DMS 273 treated with DMSO at 0.1 percent for 48 hours (cell line): ENCODE measurements at regions not wholly inside any gene's neighbourhood (a gene's known extent, or its start where the extent isn't known, plus 50 kb on each side); places are given as distances from the start of the nearest gene placed in this dataset.

Experiments used
- DNase-seq: peaks from one replicate; lab custom pipeline; 2025; lab: John Stamatoyannopoulos, UW

GRCh38 chr1:164296172-164296571 is 262.8 kb upstream of the PBX1 start:
- DNase-seq, result no peak

DNA sequence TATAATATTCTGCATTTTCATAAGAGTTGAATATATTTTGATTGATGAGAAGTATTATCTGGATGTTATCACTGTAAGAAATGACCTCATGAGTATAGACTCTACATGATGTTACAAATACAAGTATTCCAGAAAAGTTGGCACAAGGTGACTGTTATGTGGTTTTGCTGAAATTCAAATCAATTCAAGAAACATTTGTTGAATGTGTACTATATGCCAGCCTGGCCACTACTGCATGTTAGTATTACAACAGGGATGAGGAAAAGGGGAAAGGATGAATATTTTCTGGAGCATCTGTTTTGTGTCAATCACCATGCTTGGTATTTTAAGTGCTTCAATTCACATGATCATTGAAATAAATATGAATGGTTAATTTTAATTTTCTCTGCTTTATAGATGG is 250.9 kb upstream of the PBX1 start:
- no peak for DNase-seq

DNA sequence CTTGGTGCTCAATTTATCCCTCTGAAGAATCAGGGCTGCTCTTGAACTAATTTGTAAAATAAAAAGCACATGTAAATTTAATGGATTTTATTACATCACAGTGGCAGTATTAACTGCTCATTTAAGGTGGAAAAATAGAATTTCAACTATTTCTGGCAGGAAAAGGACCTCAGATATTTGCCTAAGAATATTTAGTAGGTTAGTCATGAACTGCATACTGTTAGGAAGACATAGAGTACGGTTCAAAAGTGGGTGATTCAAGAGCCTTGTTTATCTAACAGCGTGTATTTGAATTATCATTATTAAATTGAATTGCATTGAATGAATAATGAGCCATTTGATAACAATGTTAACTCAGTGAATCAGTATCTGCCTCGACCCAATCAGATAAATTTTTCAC is 248.8 kb upstream of the PBX1 start:
- DNase-seq, result no peak

- no peak for DNase-seq
Measured at GRCh38 chr1:164311377-164311776, 247.6 kb upstream of the PBX1 start.

DNA sequence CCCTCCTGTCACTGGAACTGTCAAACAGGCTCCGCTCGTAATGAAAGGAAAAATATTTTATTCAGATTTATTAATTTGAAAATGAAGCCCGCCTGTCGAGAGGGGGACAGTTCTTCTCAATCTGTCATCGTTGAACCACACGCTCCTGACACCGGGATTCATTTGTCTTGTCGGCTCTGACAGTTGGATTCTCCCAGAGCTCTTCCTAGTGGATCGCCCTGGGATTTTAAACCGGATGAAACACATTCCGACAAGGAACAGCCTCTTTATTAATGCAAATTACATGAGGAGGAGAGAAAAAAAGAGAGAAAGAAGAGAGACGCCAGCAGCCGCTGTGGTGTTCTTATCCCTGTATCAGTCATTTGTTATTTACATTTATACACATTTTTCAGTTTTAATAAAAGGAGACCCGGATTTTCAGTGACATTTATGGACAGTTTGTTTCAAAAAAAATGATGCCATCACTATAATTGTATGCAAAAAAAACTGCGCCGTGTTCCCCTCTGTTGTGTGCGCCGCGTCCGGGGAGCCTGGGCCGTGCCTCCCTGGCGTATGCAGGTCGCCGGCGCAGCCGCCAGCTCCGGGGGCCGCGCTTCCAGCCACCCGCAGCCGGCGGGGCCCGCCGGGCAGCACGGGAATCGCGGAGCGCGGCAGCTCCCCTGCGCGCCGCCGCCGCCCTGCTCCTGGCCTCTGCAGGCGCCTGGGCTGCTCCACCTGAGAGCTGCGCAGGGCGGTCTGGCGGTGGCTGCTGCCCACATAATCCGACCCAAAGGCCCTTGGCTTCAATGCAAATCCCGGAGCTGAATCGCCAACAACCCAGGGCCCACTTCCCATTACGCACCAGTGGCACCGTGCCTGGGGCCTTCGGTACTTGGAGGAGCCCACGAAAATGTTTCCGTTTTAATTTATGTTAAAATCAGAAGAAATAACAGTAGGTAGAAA is 237.9 kb upstream of the PBX1 start:
- DNase-seq, result no peak

GRCh38 chr1:164325786-164326185 is 233.2 kb upstream of the PBX1 start:
- no peak for DNase-seq

DNA sequence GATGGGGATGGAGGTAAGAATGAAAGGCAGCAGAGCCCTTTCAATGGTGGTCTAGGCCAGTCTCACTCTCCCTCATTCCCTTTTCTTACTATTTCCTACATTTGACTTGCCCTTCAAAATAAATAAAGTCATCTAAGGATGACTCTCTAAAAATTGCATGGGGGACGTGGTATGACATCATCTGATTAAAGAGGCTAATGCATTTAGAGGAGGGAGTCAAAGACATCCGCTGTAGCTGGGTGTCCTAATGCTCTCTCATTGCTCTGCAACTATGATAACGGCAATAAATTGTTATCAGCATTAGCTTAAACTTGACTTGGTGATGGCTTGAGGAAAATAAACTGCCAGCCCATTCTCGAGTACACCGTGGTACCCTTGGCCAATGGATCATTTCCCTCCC is 225.6 kb upstream of the PBX1 start:
- DNase-seq, result no peak

DNA sequence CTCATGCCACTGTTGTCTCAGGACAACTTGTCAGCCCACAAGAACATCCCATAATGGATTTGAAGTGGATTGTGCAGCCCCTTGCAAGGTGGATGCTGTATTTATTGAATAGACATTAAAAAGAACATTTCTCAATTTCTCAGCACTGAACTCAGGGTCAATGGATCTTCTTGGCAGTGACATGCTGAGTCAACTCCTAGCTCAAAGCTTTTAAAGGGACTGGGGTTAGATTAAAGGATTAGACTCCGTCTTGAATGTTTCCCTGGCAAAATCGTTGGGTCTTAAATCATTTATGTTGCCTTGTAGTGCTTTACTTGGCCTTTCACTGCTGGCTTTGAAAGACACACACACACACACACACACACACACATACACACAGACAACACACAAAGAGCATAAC is 221.6 kb upstream of the PBX1 start:
- DNase-seq, result no peak

DNA sequence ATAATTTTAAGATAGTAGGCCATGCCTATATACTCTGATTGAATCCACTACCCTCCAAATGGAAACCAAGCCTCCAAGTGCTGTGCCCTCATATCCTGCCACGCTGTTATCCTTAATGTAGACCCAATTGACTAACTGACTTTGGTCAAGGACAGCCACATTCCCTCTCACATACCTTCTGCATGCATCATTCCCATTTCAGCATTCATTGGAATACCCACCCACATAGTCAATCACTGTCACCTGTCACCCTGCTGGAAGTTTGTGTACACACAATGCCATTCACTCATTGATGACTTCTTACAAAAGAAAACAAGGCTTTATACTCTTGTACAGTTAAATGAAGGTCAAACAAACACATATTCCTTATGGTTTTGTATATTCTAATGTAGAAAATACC is 221.1 kb upstream of the PBX1 start:
- DNase-seq, result no peak

DNA sequence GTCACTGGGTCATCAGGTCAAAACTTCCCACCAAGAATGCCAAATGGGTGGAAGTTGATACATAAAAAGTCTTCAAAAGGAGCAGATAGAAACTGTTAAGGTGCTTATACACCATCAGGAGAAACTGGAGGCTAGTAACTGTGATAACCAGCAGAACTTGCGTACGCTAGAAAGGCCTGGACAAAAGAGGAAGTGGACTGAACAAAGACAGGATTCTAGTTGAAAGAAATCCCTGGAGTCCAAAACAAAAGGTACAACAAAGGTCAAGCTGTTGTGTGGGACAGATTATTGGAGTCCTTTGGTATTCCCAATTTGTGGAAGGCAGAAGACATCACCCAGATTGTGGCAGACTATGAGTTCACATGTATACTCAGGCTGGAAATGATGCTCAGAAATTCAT is 215.8 kb upstream of the PBX1 start:
- no peak for DNase-seq

DNA sequence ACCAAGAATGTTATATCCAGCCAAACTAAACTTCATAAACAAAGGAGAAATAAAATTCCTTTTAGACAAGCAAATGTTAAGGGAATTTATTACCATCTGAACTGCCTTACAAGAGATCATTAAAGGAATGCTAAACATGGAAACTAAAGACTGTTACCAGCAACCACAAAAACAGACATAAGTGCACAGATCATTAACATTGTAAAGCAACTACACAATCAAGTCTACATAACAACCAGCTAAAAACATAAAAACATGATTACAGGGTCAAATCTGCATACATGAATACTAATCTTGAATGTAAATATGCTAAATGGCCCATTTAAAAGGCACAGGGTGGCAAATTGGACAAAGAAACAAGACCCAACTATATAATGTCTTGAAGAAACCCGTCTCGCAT is 211.0 kb upstream of the PBX1 start:
- DNase-seq, result no peak

GRCh38 chr1:164356511-164356910 is 202.5 kb upstream of the PBX1 start:
- DNase-seq, result no peak

- no peak for DNase-seq
Measured at GRCh38 chr1:164360265-164360664, 198.7 kb upstream of the PBX1 start.

GRCh38 chr1:164361927-164362326 is 197.1 kb upstream of the PBX1 start:
- DNase-seq, result no peak

DNA sequence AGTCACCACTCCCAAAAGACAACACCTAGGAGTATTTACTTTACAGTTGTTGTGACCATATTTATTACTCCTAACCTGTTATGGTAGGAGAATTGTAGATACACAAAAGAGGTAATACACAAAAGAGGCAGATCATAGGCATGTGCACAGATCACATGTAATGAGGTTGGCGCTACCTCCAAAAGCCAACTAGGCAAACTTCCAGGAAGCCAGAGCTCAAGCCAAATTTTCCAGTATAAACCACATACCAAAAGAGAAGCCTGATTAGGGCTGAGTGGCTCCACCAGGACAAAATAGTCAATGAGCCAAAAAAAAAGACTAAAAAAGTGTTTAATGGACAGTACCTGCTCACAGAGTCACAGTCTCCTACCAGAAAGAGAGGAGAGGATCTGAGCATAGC is 195.0 kb upstream of the PBX1 start:
- DNase-seq, result no peak

DNA sequence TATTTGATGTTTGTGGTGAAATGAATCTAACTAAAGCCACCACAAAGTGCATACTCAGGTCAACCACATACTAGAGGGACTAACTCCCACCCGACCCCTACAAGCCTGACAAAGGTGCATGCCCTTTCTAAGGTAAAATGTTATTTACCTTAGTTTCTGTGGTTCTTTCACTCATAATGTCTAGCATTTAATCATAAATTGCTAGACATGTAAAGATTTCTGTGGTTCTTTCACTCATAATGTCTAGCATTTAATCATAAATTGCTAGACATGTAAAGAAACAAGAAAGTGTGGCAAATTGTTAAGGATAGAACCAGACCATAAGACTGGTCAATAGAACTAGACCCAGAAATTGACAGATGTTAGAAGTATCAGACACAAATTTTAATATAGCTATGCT is 193.0 kb upstream of the PBX1 start:
- no peak for DNase-seq

DNA sequence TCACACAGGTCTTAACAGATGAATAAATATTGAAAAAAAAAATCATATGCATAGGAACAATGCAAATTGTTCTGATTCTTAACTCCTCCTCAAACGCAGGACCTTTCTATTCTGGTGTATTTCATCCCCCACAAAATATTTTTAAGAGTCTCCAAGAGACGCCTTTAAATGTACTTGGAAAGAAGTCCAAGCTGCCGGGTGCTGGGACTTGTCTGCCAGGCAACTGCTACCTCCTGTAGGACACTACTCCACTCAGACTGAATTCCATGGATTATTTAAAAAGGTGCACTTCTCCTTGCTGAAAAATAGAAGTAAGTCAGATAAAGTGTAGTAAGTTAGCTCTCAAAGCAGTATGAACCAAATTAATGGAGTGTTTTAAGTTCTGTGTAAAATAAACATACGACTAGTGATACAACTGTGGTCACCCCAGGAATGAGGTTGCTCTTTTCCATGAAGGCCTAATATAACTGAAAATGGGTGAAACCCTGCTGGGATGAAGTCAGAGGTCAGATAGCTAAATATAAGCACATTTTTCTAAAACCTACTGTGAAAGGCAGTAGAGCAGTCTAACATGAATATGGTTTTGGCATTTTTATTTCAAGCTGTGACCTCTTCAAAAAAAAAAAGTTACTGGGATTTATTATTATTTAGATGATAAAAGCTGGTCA is 189.2 kb upstream of the PBX1 start:
- DNase-seq, result no peak

- DNase-seq, result no peak
Measured at GRCh38 chr1:164380893-164381292, 178.1 kb upstream of the PBX1 start.

GRCh38 chr1:164382384-164382783 is 176.6 kb upstream of the PBX1 start:
- no peak for DNase-seq

- DNase-seq, result no peak
Measured at GRCh38 chr1:164384262-164384661, 174.7 kb upstream of the PBX1 start.

DNA sequence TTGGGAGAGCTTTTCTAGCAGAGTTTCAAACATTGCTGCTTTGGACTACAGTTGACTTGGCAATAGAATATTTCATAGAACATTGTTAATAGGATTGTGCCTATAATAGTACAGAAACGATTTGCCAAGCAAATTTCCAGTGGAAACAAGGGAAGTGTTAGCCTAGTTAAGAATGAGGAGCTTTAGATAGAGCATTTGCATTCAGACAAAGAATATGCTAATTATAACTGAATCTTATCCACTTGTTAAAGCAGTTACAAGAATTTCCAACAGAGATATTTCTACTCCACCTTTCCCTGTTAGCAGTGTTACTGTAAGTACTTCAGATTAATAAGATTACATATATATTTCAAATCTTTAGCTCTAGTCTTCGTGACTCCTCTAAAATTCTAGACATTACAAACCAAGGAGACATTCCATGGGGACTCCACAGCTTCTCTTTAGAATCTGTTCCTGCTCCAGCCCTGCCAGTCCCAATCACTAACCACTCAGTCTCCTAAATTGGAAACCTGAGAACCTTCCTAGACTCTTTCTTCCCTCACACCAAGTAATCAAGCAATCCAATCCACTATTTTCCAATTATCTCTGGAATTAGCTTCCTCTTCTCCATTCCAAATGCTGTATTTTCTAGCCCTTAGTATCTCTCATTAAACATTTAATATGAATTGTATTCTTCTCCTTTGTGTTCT is 141.8 kb upstream of the PBX1 start:
- no peak for DNase-seq

DNA sequence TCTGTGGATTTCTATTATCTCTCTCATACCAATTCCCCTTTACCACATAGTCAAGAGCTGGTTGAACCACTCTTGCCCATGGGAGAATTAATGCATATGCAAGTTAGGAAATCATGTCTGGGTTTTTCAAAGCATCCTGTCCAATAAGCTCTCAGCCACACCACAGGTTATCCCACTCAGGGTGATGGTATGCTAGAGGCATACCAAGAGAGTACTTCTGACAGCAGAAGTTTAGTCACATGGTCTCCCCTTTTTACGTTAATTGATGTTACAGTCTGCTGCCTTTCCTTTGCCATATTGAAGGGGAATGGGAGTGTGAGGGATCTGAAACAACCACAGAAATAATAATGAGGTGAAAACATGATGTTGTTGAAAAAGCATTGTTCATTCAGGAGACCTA is 135.8 kb upstream of the PBX1 start:
- DNase-seq, result no peak
